ENCODE measurements at regions not wholly inside any gene's neighbourhood (a gene's known extent, or its start where the extent isn't known, plus 50 kb on each side); places are given as distances from the start of the nearest gene placed in this dataset.

DNA sequence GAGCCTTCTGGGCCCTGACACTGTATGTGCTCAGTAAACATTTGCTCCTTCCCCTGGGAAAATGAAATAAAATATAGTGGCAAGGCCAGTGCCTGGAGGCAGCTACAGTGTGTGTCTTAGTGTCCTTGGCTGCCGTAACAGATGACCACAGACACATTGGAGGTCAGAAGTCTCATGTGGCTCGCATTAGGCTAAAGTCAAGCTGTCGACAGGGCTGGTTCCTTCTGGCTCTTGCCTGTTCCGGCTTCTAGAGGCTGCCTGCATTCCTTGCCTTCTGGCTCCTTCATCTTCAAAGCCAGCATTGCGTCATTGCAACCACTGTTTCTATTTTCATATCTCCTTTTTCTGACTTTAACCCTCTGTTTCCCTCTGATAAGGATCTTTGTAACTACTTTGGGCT is 83.6 kb upstream of the STX18 start:
- no peak for DNase-seq

GRCh38 chr4:4624276-4624897 is 82.5 kb upstream of the STX18 start:
- DNase-seq, result no peak

DNA sequence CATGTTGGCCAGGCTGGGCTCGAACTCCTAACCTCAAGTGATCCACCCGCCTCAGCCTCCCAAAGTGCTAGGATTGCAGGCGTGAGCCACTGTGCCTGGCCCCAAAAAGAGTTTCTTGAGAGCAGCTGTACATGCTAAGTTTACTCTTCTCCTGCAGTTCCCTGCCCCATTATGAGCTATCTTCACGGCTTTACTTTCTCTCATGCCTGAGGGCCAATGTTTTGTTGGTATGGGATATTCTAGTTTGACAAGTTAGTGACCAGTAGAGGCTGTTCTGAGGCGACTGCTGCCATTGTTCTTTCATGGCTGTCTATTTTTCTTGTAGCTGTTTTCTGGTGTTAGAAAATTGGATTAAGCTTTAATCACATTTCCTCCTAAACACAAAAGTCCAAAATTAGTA is 78.0 kb upstream of the STX18 start:
- DNase-seq, result no peak

DNA sequence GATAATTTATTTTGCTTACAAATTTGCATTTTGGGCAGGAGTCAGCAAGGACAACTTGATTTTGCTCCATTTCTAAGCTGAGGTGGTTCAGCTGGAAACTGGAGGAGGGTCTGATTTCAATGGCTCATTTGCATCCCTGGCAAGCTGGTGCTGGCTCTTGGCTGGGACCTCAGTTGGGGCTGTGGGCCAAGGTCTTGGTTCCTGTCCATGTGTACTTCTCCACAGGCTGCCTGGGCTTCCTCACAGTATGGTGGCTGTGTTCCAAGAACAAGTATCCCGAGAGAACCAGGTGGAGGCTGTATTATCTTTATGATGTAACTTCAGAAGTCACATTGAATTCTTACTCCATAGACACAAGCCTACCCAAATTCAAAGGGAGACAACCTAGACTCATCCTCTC is 77.0 kb upstream of the STX18 start:
- DNase-seq, result no peak

DNA sequence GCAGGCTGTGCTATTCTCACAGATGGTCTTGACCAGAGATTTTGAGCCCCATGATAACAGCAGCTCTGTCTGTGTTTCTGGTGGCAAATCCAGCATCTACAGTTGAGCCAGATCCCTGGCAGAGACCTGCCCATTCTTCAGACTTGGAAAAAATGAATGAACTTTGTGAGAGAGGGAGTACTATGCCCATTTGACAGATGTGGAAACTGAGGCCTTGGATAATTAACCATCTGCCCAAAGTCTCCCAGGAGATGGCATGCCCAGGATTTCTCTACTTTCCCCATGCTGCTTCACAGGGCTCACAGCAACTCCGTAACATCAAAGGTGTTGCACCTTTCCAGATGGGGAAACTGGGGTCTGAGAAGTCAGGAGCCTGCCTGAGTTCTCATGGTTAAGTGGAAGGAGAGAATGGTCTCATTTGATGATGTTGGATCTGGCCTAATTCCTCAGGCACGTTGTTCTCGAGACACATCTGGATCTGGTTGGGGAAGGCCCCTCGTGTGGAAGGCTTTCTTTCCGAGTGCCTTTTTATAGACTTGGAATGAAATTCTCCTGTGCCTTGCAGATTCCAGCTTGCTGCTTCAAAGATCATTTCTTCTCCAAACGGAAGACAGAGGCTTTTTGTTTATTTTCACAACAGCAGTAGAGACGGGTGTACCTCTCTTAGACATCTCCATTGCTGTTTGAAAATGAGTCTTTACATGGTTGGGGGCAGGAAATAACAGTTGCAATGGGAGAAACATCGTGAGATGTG is 73.3 kb upstream of the STX18 start:
- DNase-seq, result no peak

GRCh38 chr4:4613641-4614286 is 71.9 kb upstream of the STX18 start:
- no peak for DNase-seq

DNA sequence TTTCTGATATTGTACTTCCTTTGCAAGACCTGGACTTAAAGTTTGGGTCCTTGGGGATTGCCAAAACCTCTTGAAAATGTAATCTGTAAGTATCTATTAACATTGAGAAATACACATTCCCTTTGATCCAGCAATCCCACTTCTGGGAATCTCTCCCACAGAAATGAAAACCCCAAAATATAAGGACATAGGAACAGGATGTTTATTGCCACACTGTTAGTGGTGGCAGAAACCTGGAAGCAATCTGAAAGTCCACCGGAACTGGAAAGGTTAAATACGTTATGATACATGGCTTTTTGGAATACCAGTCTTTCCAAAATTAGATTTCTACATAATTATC is 71.2 kb upstream of the STX18 start:
- DNase-seq, result no peak

- DNase-seq, result no peak
These were observed 68.8 kb upstream of the STX18 start for GRCh38 chr4:4610672-4611071.

DNA sequence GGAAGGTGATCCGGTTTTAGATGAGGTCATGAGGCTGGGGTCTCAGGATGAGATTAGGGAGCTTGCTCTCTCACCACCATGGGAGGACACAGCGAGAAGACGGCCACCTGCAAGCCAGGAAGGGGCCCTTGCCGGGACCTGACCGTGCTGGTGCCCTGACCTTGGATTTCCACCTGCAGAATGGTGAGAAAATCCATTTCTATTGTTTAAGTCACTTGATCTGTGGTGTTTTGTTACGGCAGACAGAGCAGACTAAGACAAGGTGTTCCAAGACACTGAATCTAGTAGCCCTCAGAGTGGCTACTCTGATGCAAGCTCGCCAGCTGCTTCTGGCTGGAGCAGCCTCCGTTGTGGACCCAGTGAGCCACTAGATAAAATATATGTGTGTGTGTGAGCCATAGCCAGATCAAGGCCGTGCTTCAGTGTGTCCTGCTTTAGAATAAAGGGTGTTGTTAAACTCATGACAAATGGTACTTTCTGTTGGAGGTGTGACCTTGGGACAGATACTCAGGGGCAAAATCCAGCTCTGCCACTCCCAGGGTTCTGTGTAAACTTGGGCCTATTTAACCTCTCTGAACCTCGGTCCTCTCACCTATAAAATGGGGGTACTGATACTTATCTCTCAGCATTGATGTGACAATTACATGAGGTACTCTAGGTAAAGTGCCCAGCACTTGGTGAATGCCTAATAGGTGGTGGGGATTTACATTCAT is 67.9 kb upstream of the STX18 start:
- DNase-seq, result no peak

GRCh38 chr4:4608214-4608537 is 66.3 kb upstream of the STX18 start:
- no peak for DNase-seq

GRCh38 chr4:4607336-4608213 is 65.7 kb upstream of the STX18 start:
- no peak for DNase-seq

GRCh38 chr4:4606321-4606720 is 64.5 kb upstream of the STX18 start:
- DNase-seq, result no peak

- no peak for DNase-seq
These were observed 64.0 kb upstream of the STX18 start for GRCh38 chr4:4605849-4606248.

GRCh38 chr4:4603592-4603991 is 61.7 kb upstream of the STX18 start:
- DNase-seq, result no peak

DNA sequence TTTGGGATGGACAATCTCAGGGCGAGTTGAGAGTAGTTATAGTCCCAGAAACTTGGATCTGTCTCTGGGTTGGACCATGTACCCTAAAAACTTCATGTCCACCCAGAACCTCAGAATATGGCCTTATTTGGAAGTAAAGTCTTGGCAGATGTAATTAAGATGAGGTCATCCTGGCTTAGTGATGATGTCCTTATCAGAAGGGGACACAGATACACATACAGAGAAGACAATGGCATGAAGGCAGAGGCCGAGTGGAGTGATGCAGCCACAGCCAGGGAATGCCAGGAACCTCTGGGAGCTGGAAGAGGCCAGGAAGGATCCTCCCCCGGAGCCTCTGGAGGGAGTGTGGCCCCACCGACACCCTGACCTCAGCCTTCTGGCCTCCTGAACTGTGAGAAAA is 61.2 kb upstream of the STX18 start:
- no peak for DNase-seq

DNA sequence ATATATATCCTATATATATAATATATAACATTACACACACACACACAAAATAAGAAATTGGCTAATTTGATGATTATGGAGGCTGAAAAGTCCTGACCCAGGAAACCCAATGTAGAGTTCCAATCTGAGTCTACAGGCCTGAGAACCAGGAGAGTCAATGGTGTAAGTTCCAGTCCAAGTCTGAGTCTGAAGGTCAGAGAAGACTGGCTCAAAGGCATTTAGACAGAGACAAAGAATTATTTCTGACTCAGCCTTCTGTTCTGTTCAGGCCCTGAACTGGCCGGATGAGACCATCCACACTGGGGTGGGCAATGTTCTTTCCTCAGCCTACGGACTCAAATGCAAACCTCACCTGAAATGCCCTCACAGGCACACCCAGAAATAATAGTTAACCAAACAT is 60.6 kb upstream of the STX18 start:
- DNase-seq, result no peak

GRCh38 chr4:4601803-4602369 is 60.0 kb upstream of the STX18 start:
- no peak for DNase-seq

- peak; percentile 60 for DNase-seq
These were observed 57.8 kb upstream of the STX18 start for GRCh38 chr4:4599481-4600275.

GRCh38 chr4:4598851-4599411 is 57.1 kb upstream of the STX18 start:
- DNase-seq, result no peak

DNA sequence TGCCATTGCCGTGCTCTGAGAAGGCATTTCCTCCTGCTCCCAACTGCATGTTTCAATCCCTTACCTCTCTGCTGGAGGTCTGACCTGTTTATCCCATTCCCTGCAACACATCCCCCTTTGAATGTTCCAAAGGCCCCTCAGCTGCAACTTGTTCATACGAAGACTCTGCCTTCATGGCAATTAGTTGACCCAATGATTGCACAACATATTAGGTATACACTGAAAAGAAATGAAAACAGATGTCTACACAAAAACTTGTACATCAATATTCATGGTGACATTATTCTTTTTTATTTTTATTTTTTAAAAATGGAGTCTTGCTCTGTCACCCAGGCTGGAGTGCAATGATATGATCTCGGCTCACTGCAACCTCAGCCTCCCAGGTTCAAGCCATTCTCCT is 54.9 kb upstream of the STX18 start:
- DNase-seq, result no peak

DNA sequence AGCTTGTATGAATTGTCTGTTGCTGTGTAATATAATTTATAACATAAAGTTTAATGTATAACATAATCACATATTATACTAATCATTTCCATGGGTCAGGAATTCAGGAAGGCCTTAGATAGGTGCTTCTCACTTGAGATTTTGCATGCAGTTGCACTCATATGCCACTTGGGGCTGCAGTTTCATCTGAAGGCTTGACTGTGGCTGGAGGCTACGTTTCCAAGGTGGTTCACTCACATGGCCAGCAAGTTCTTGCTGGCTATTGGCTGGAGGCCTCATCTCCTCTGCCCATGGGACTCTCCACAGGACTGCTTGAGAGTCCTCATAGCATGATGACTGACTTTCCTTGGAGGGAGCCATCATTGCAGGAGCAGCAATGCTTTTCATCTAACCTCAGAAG is 53.4 kb upstream of the STX18 start:
- DNase-seq, result no peak
